ENCODE measurements at regions not wholly inside any gene's neighbourhood (a gene's known extent, or its start where the extent isn't known, plus 50 kb on each side); places are given as distances from the start of the nearest gene placed in this dataset.

- no peak for DNase-seq
These were observed 267.7 kb downstream of the TJP1 start for GRCh38 chr15:29554531-29554930.

DNA sequence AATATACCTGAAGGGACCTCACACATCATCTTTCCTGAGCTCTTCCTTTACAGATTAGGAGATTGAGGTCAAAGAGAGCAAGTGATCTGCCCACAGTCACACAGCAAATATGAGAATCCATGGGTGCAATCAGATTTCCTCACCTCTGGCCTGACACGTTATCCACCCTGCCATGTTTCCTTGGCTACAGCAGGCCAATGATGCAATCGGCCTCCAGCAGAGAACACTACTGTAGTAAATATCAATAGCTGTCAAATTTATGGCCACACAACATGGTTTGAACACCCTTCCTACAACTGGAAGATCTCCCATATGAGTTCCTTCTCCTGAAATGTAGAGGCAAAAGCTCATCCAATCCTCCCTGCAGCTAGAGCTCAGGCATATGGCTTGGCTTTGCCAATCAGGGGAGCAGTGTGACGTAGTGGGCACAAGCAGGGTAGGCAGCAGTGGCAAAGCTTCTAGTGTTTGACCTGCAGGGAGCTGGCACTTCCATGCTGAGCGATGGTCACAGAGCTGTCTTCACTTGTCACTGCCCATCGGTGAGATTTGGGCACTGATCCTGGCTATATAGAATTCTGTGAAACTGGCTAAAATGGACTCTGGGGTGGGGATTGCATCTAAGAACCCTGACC lies 271.3 kb downstream of the TJP1 start:
- no peak for DNase-seq

DNA sequence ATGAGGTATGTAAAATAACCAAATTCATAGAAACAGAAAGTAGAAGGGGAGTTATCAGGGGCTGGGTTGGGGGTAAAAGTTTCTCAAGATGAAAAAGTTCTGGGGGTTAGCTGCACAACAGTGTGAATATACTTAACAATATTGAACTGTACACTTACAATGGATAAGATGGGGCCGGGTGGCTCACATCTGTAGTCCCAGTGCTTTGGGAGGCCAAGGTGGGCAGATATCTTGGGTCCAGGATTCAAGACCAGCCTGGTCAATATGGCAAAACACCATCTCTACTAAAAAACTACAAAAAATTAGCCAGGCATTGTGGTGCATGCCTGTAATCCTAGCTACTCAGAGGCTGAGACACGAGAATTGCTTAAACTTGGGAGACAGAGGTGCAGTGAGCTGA lies 274.3 kb downstream of the TJP1 start:
- no peak for DNase-seq

DNA sequence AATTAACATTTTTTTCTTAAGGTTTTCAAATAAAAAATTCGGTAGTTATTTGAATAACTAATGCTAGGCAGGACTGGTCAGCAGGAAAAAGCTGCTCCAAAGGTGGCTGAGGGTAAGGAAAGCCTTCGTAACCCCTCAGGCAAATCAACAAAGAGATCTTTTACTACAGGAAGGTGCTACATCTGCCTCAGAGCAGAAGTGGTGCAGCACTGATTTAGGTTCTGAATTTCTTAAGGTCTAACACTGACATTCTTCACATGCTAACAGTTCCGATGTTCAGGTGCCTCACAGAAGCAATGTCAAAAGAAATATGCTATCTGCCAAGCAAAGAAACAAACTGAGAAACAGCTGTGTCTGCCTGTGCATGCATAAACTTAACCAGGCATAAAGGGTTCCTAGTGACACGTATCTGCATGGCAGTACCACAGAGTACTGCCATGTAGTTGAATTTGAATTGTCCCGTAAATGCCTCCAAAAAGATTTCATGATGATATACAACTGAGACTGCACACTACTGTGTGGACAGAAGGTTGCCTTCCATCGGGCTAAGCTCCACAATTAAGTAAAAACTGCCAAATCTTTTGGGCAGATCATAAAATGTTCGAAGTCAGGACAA lies 275.0 kb upstream of the NSMCE3 start:
- DNase-seq = no peak

GRCh38 chr15:29542994-29543393 lies 273.4 kb upstream of the NSMCE3 start:
- DNase-seq = no peak

DNA sequence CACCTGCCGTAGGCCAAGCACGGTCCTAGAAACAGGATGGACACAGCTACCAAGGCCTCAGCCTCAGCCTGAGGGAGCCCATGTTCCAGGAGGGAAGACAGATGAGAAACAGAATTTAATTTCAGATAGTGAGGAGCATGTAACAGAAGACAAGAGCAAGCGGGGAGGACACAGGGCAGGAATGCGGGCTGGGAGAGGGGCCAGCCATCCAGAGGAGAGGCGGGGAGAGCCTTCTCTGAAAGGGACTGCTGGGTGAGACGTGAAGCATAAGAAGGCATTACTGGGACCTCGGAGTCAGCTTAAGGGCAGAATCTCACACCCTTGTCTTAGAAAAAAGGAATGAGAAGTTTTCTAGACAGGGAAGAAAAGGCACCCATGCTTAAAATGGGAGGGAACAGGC lies 271.7 kb upstream of the NSMCE3 start:
- DNase-seq = no peak

DNA sequence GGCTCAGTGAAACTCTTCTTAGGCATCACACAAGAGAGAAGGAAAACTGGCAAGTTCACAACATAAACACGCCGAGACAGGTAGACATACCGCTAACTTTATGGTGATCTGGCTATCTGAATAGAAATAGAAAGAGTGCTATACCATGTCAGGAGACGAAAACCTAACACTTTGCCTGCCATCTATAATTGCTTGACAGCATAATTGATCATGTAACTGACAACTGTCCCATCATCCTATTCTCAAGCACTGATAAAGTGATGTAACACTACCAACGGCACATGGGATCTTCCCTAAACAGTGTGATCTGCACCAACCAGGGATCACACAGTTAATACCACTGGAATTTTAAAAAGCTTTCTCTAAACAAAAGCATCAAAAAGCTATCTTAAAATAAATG lies 270.9 kb upstream of the NSMCE3 start:
- no peak for DNase-seq

DNA sequence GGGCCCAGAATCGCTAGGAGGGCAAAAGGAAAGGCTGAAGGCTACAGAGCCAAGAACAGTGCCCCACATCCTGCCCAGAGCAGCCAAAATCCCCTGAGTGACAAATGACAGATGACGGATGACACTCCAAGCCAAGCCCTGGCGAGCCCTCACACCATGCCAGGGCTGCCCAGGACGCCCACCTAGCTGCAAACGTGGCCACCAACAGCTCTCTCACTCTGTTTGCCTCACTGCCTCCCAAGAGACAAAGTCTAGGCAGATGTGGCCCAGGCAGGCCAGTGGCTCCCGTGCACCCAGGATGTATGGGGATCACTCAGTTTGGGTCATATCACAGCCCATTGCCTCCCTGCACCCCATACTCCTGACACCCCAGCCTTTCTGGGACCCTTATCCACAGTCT lies 270.1 kb upstream of the NSMCE3 start:
- no peak for DNase-seq

DNA sequence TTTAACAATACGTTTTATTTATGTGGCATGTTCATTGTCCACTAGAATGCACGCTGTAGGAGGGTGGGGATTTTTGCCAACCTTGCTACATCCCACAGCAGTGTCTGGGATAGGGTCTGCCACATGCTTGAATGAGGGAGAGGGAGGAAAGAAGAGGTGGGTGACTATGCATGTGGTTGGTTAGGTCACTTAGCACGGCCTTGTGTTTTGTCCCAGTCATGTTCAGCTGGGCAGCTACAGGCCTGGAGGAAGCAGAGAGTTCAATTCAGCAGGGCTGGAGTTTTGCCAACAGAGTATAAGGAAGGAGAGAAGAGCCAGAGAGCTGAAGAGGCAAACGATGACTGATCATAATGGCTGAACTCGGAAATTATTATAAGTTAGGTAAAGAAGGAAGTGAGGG lies 268.4 kb upstream of the NSMCE3 start:
- no peak for DNase-seq

DNA sequence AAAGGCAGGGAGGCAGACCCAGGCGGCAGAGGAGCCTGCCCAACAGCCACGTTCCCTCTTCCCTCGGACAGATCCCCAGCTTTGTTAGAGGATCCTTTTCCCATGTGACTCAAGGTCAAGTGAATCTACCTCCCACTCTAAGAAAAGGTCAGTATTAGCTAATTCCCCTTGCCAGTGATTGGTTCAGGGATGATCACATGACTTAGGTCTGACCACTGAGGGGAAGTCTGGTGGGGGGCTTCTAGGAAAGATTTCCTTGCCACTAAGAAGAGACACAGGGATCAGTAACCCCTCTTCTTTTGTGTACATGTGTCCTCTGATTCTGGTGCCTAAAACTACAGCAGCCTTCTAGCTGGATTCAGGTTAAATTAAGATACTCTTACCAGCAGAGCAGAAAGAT lies 266.3 kb upstream of the NSMCE3 start:
- no peak for DNase-seq

GRCh38 chr15:29534378-29534777 lies 264.8 kb upstream of the NSMCE3 start:
- no peak for DNase-seq

GRCh38 chr15:29533647-29534046 lies 264.0 kb upstream of the NSMCE3 start:
- no peak for DNase-seq

GRCh38 chr15:29532296-29532695 lies 262.7 kb upstream of the NSMCE3 start:
- no peak for DNase-seq

DNA sequence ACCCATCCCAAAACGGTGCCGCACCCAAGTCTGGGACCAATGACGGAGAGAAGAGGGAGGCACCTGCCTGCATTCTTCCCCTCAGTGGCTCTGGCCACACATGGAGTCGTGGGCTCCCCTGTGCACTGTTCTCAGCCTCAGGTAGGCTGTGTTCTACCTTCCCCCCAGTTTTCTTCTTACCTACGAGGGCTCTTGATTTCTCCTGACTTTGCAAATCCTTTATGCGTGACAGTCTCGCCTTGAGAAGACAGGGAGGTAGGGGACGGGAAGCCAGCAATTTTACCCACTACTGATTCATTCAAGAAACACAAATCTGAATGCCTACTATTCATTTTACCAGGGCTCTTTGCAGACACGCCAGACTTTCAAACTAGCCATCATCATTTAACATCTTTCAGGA lies 261.3 kb upstream of the NSMCE3 start:
- no peak for DNase-seq

DNA sequence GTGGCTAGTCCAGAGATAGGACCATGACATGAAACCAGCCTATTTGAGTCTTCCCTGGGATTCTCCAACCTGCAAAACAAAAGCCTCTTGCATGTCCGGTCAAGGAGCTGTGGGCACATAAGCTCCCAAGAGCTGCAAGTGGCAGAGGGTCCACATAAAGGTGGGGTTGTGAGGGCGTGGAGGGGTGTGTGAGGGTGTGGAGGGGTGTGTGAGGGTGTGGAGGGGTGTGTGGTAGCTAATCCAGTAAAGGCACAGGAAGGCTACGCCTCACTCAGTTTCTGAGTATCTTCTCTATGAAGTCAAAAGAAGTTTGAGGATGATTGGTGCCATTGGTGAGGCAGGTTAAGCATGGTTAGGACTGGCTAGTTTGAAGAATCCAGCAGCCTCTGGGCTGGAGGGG lies 259.4 kb upstream of the NSMCE3 start:
- DNase-seq = no peak

- no peak for DNase-seq
These were observed 258.7 kb upstream of the NSMCE3 start for GRCh38 chr15:29528276-29528675.

- DNase-seq = no peak
These were observed 257.2 kb upstream of the NSMCE3 start for GRCh38 chr15:29526802-29527201.

GRCh38 chr15:29522373-29523276 lies 253.0 kb upstream of the NSMCE3 start:
- no peak for DNase-seq

DNA sequence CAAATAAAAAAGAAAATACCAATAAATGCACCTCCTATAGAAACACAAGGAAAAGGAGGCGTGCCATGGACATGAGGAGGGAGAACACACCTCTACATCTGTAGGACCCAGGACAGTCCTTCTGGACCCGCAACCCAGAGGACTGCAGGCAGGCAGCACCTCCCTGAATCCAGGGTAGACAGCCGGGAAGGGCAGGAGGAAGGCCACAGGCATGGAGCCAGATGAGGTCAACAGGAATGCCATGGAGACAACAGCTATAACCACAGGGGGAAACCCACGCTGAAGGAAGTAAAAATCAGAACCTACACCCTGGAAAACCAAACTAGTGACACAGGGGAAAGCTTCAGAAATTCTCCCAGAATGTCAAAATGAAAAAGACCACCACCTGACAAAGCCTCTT lies 248.8 kb upstream of the NSMCE3 start:
- DNase-seq = no peak

DNA sequence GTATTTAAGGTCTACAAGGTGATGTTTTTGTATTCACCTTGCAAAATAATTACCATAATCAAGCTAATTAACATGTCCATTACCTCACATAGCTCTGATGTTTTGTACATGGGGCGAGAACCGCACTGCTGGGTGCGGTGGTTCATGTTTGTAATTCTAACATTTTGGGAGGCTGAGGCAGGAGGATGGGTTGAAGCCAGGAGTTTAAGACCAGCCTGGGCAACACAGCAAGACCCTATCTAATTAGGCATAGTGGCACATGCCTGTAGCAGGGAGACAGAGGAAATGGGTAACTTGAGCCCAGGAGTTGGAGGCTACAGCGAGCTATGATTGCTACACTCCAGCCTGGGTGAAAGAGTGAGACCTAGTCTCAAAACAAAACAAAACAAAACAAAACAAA lies 248.2 kb upstream of the NSMCE3 start:
- DNase-seq = no peak

- no peak for DNase-seq
These were observed 247.3 kb upstream of the NSMCE3 start for GRCh38 chr15:29516929-29517328.

DNA sequence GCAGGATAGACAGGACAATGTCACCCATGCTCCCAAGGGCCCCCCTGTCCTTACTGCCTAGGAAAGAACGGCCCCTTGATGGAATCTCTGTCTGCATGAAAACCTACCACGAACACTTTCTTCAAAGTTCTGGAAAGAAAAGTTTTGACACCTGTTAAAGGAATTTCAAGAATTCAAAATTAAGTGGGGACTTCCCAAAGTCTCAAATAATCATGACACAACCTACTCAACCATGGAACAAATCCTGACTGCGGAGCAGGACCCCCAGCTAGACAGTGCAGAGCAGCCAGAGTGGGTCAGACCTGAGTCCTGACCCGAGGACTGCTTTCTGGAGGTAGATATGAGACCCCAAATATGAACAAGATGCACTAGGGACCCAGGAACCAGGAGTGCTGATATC lies 245.3 kb upstream of the NSMCE3 start:
- no peak for DNase-seq

GRCh38 chr15:29511663-29512062 lies 242.0 kb upstream of the NSMCE3 start:
- DNase-seq = no peak

All from muscle of arm (tissue), 1 donor.